Sciatic nerve (tissue), 2 donors: ENCODE measurements at regions not wholly inside any gene's neighbourhood (a gene's known extent, or its start where the extent isn't known, plus 50 kb on each side); places are given as distances from the start of the nearest gene placed in this dataset.

Experiments
- ATAC-seq: fragments of 200-7000 bp; cut with Tn5 transposase; one replicate; pipeline ENCODE4 v1.9.1; 2020; ENCODE audit warnings: mild to moderate bottlenecking, moderate library complexity
- DNase-seq: peaks from one replicate; pipeline ENCODE4 v3.0.0-alpha.2; 2020; ENCODE audit warnings: low spot score
- intact Hi-C: fragments of 100-400 bp; cut with DNase I; formaldehyde crosslinking; loops from one replicate; pipeline ENCODE4 v1.14.2; 2022
- donor health status: DM: no; HTN: no; CAD: no.
- donor health status: DM: no; HTN: no; CAD: no.

- ATAC-seq (no peak), DNase-seq (no peak)
- intact Hi-C loops = no loop called here
Measured at GRCh38 chr9:117775591-117775990, 71.4 kb downstream of the TLR4 start.

DNA sequence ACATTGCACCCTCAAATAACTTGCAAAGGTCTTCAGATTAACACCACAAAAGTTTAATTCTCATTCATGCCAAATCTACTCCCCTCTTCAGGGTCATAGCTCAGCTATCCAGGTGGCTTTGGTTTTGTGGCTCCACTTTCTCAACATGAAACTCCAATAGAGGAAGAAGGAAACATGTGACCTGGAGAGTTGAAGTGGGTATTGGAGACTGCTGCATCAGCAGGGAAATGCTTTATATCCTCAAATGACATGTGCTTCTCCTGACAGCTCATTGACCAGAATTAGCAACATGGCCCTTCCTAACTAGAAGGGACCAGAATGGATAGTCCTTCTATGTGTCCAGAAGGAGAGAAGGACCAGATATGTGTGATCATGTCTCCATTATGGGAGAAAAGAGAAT is 73.6 kb downstream of the TLR4 start:
- intact Hi-C loops = no loop called here
- DNase-seq (no peak), ATAC-seq (peak; percentile 76)

GRCh38 chr9:117779760-117780159 is 75.6 kb downstream of the TLR4 start:
- intact Hi-C loops = loop anchor here (1.0 kb wide), 1 partner anchor 25 kb away; no protein-coding TSS in a partner anchor
- DNase-seq = no peak
- ATAC-seq = no peak

- peak; percentile 96 for ATAC-seq
- intact Hi-C loops = no loop called here
- peak; percentile 80 for DNase-seq
Measured at GRCh38 chr9:117782931-117783788, 79.0 kb downstream of the TLR4 start.

- peak; percentile 46 for ATAC-seq
- intact Hi-C loops = no loop called here
- no peak for DNase-seq
Measured at GRCh38 chr9:117783828-117784227, 79.6 kb downstream of the TLR4 start.

DNA sequence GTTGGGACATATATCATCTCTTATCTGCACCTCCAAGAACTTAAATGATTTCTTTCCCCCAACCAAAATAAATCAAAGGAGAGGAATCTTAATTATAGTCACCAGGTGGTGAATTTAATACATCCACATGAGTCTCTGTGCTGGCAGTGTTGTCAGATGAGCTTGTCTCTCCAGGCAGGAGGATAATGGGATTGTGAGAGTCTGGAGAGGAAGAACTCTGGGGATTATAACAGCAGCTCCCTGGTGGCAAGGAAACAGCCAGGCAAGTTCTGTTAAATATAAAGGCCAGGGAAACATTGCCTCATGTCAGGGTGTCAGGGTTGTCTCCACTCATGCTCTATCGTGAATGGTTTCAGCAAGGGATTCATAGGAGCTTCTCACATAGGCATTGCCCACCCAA is 80.8 kb downstream of the TLR4 start:
- no peak for ATAC-seq
- DNase-seq = no peak
- intact Hi-C loops = no loop called here

DNA sequence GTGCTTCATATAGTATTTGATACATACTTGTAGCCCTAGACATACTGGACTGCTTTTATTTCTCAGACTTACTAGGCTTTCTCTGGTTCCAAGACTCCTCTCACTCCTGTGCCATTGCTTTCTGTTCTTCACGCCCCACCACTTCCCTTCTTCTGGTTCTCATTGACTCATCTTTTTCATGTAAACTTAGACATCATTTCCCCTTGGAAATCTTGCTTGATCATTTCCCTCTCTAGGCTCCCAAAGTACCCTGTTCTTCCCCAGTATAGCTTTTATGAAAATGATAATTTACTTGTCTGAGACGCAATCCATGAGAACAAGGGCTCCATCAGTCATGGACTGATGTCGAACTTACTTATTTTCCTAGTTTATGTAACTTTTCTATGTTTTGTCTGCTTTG is 83.5 kb downstream of the TLR4 start:
- ATAC-seq (no peak), DNase-seq (no peak)
- intact Hi-C loops = no loop called here

- intact Hi-C loops = no loop called here
- DNase-seq (no peak), ATAC-seq (no peak)
Measured at GRCh38 chr9:117795271-117795670, 91.1 kb downstream of the TLR4 start.

DNA sequence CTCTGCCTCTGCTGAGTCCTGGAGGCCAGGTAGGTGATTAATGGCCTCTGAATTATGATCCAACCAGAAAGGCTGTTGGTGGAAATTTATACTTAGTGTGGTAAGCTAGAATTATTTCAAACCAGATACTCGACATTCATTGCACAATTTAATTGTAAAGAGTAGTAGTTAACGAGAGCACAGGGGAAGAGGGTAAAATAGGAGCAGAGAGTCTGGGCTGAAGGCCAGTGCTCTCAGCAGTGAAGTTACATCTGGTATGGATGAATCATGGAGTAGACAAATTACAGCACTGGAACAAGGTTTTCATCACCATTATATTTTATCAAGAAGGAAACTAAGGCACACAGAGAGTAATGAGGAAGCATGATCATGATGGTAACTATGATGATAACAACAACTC is 92.5 kb downstream of the TLR4 start:
- ATAC-seq = no peak
- DNase-seq = no peak
- intact Hi-C loops = no loop called here

- intact Hi-C loops = no loop called here
- DNase-seq = no peak
- ATAC-seq = no peak
Measured at GRCh38 chr9:117800389-117800788, 96.2 kb downstream of the TLR4 start.

DNA sequence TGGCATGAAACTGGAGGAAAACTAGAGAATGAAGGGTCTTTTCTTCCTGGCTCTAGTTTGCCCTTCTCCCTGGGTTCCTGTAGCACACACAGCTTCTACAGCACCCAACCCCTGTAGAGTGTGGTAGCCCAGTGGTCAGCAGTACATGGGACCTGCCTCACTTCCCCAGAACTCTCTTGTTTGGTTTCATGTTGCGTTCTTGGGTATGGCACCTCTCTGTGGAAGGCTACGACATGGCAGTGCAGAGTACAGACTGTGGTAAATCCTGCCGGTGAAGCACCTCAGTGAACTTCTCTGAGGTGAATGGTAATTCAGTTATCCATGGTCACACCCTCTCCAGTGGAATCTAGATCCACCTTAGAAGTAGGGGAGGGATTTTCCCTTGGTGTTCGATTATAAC is 105.5 kb downstream of the TLR4 start:
- ATAC-seq (no peak), DNase-seq (no peak)
- intact Hi-C loops = no loop called here

GRCh38 chr9:117815315-117815714 is 111.1 kb downstream of the TLR4 start:
- intact Hi-C loops = no loop called here
- ATAC-seq (no peak), DNase-seq (no peak)

GRCh38 chr9:117815948-117816347 is 111.7 kb downstream of the TLR4 start:
- intact Hi-C loops = no loop called here
- no peak for ATAC-seq
- no peak for DNase-seq

GRCh38 chr9:117821954-117822353 is 117.8 kb downstream of the TLR4 start:
- ATAC-seq (no peak), DNase-seq (no peak)
- intact Hi-C loops = no loop called here

DNA sequence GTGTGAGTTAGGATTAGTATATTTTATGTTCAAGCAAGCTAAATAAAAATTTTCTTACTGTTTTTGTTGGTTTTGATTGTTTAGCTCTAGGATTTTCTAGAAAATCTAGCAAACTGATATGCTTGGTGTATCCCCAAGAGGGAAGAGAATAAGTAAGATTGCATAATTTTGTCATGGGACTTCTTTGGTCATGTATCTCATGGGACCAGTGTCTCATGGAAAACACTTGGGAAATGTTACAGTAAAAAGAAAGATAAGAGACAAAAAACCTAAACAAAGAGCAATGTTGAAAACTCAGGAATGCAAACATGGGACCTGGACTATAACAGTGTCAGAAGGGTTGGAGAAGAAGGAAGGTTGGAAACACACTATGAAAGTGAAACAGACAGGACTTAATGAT is 119.4 kb downstream of the TLR4 start:
- intact Hi-C loops = no loop called here
- DNase-seq (no peak), ATAC-seq (no peak)

DNA sequence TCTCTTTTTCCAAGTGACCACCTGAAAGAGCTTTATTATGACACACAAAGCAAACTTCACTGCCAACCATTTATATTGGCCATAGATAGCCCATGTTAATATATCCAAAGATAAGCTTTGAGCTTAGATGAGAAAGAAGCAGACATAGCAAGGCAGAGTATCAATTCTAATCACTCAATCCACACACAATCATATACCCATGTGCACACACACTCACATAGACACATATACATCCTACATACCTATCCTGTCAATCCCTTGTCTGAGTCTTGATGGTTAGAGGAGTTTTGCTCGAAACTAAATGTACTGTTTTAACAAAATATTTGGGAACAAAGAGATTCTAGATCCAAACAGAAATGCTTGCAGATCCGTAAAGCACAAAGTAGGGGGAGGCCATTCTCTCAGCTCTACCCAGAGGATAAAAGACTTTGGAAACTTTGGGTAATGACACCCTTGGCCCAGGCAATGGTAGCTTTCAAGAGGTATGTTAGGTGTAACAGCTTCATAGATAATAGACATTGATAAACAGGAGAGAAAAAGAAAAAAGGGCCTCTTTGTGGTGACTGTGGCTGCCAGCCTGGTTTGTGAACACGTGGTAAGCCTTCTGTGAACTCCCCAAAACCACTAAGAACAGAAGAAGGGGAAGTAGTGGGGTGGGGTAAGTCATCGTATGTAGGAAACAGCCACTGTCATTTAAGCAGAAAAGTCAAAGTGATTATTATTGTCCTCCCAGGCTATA is 121.6 kb downstream of the TLR4 start:
- ATAC-seq = peak; percentile 62
- no peak for DNase-seq
- intact Hi-C loops = no loop called here

DNA sequence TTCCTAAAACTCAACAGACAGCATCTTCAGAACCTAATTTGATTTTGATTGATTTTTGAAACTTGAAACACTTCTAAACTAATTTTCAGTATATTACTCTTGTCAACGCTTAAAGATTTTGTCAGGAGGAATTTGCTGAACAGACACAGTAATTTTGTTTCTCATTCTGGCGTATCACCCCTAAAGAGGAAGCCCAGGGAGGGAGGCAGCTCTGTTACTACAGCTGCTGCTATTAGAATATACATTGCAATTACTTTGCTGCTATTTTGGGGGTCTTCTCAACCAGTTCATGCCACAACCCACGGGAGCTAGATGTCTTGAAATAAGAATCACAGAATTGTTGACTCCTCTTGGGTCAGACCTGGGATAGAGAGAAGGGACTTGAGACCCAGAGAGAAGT is 122.6 kb downstream of the TLR4 start:
- intact Hi-C loops = no loop called here
- no peak for ATAC-seq

GRCh38 chr9:117827456-117827855 is 123.3 kb downstream of the TLR4 start:
- ATAC-seq = no peak
- intact Hi-C loops = no loop called here

More for the DNA sequence above, 122.6 kb downstream of the TLR4 start:
- no peak for DNase-seq

DNA sequence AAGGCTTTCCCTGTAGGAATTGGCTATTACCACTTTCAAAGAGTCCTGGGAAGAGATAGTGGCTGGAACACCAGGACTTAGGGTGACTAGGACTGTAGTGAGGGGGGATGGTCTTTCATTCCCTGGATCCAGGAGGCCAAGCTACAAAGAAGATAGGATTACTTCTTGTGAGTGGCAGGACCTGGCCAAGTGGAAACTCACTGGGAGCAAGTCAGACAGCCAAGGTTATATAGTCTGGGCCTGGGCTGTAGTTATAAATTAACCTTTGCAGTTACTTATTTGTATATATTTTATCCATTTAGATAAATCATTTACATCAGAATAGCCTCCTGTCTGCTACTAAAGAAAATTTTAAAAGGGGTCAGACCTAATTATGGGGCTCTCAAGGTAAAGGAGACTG is 124.3 kb downstream of the TLR4 start:
- no peak for ATAC-seq
- intact Hi-C loops = no loop called here
- DNase-seq = no peak

More at GRCh38 chr9:117827456-117827855, 123.3 kb downstream of the TLR4 start:
- no peak for DNase-seq

- DNase-seq (no peak), ATAC-seq (no peak)
- intact Hi-C loops = no loop called here
Measured at GRCh38 chr9:117835798-117836197, 131.6 kb downstream of the TLR4 start.
